ENCODE measurements at regions not wholly inside any gene's neighbourhood (a gene's known extent, or its start where the extent isn't known, plus 50 kb on each side); places are given as distances from the start of the nearest gene placed in this dataset.

- no peak overlapping the region for H3K9ac ChIP-seq (ENCODE audit: extremely low read depth, low read length, poor library complexity, severe bottlenecking)
- no peak for TF ChIP-seq CTCF (conservative IDR thresholded peaks at IDR 0.05)
- H3K4me3 Mint-ChIP-seq: no peak overlapping the region
- no peak for DNase-seq
- H3K4me3 ChIP-seq (ENCODE audit: low read length): no peak overlapping the region
- no peaks in the 10 kb centered on the region for H3K36me3 ChIP-seq (ENCODE audit: control insufficient read depth, insufficient read depth, low read length)
- H3K36me3 Mint-ChIP-seq (ENCODE audit: low read depth): no peaks in the 10 kb centered on the region
- H3K4me1 ChIP-seq (ENCODE audit: control insufficient read depth, insufficient read depth, low read length): peaks cover under 1% of the 10 kb centered on the region
- no peaks in the 10 kb centered on the region for H3K9me3 ChIP-seq (ENCODE audit: control insufficient read depth, low read length)
- no peak overlapping the region for H3K27ac ChIP-seq (ENCODE audit: low read depth, low read length)
- H3K27me3 Mint-ChIP-seq (ENCODE audit: insufficient read depth): no peaks in the 10 kb centered on the region
- no peak overlapping the region for H3K27ac Mint-ChIP-seq
- no peaks in the 10 kb centered on the region for H3K9me3 Mint-ChIP-seq
- H3K27me3 ChIP-seq (ENCODE audit: control insufficient read depth, insufficient read depth, low read length, poor library complexity, severe bottlenecking): no peaks in the 10 kb centered on the region
- 88 to 98% methylated on average over 5 of the region's 5 CpGs for WGBS, 2 experiments (ENCODE audit: insufficient coverage in 1 of 2, insufficient read length in 1 of 2)
- peaks cover 23% of the 10 kb centered on the region for H3K4me1 Mint-ChIP-seq
Observed at GRCh38 chr3:64832098-64832497, 144.3 kb upstream of the ADAMTS9 start.

DNA sequence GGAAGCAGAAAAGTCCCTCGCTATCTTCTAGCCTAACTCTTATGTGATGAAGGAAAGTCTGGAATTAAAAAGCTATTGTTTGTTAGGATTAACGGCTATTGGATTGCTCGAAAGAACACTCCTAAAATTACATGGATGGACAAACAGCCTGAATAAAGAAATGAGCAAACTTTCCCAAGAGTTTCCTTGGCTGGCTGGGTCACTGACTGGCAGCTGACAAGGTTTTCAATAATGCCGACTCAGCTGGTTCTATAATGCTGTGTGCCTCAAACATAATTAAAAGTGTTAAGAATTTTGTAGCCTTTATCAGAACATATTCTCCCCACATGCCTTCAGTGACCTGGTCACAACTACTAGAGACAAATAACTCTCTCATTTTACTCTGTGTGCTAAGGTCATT lies 142.9 kb upstream of the ADAMTS9 start:
- DNase-seq: no peak
- H3K36me3 Mint-ChIP-seq (ENCODE audit: low read depth): no peaks in the 10 kb centered on the region
- Histone ChIP-seq H3K27ac (ENCODE audit: low read depth, low read length) (no peak overlapping the region), H3K9ac (ENCODE audit: extremely low read depth, low read length, poor library complexity, severe bottlenecking) (no peak overlapping the region), H3K27me3 (ENCODE audit: control insufficient read depth, insufficient read depth, low read length, poor library complexity, severe bottlenecking) (no peaks in the 10 kb centered on the region), H3K36me3 (ENCODE audit: control insufficient read depth, insufficient read depth, low read length) (no peaks in the 10 kb centered on the region), H3K4me3 (ENCODE audit: low read length) (no peak overlapping the region), H3K9me3 (ENCODE audit: control insufficient read depth, low read length) (no peaks in the 10 kb centered on the region), H3K4me1 (ENCODE audit: control insufficient read depth, insufficient read depth, low read length) (no peaks in the 10 kb centered on the region)
- H3K27me3 Mint-ChIP-seq (ENCODE audit: insufficient read depth): no peaks in the 10 kb centered on the region
- WGBS, 2 experiments (ENCODE audit: insufficient coverage in 1 of 2, insufficient read length in 1 of 2): 92 to 100% methylated on average over 2 to 4 of the region's 4 CpGs
- TF ChIP-seq CTCF (conservative IDR thresholded peaks at IDR 0.05): no peak
- H3K27ac Mint-ChIP-seq: no peak overlapping the region
- H3K4me1 Mint-ChIP-seq: peaks cover 28% of the 10 kb centered on the region
- no peak overlapping the region for H3K4me3 Mint-ChIP-seq
- H3K9me3 Mint-ChIP-seq: no peaks in the 10 kb centered on the region

DNA sequence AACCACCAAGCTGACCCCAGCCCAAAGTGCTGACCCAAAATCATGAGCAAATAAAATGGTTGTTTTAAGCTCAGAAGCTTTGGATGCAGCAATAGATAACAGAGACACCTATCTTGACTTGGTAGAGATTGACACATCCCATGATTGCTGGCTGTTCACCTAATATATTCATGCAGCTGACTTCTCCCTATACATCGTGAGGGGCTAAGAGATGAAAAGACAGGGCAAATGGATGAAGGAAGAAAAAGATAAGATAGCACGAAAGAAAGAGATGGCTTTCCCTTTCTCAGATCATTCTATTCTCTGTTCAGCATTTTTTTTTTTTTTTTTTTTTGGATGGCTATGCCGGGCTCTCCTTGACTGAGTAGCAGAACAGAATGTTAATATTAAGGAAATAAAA lies 141.5 kb upstream of the ADAMTS9 start:
- peaks cover 40% of the 10 kb centered on the region for H3K4me1 Mint-ChIP-seq
- no peaks in the 10 kb centered on the region for H3K27me3 Mint-ChIP-seq (ENCODE audit: insufficient read depth)

More for the DNA sequence above, 141.5 kb upstream of the ADAMTS9 start:
- no peak overlapping the region for H3K27ac Mint-ChIP-seq
- Histone ChIP-seq H3K9me3 (ENCODE audit: control insufficient read depth, low read length) (no peaks in the 10 kb centered on the region), H3K4me1 (ENCODE audit: control insufficient read depth, insufficient read depth, low read length) (no peaks in the 10 kb centered on the region), H3K36me3 (ENCODE audit: control insufficient read depth, insufficient read depth, low read length) (no peaks in the 10 kb centered on the region), H3K9ac (ENCODE audit: extremely low read depth, low read length, poor library complexity, severe bottlenecking) (no peak overlapping the region), H3K4me3 (ENCODE audit: low read length) (no peak overlapping the region), H3K27me3 (ENCODE audit: control insufficient read depth, insufficient read depth, low read length, poor library complexity, severe bottlenecking) (no peaks in the 10 kb centered on the region), H3K27ac (ENCODE audit: low read depth, low read length) (no peak overlapping the region)
- TF ChIP-seq CTCF (conservative IDR thresholded peaks at IDR 0.05): no peak
- H3K9me3 Mint-ChIP-seq: no peaks in the 10 kb centered on the region
- WGBS, 2 experiments (ENCODE audit: insufficient coverage in 1 of 2, insufficient read length in 1 of 2): 95% methylated on average over 2 of the region's 3 CpGs; no CpG with 5 or more reads in 1 of the 2 experiments
- no peaks in the 10 kb centered on the region for H3K36me3 Mint-ChIP-seq (ENCODE audit: low read depth)
- no peak overlapping the region for H3K4me3 Mint-ChIP-seq
- DNase-seq: no peak

Measured in endodermal cell (in vitro differentiated cells).